ENCODE measurements at regions not wholly inside any gene's neighbourhood (a gene's known extent, or its start where the extent isn't known, plus 50 kb on each side); places are given as distances from the start of the nearest gene placed in this dataset.

DNA sequence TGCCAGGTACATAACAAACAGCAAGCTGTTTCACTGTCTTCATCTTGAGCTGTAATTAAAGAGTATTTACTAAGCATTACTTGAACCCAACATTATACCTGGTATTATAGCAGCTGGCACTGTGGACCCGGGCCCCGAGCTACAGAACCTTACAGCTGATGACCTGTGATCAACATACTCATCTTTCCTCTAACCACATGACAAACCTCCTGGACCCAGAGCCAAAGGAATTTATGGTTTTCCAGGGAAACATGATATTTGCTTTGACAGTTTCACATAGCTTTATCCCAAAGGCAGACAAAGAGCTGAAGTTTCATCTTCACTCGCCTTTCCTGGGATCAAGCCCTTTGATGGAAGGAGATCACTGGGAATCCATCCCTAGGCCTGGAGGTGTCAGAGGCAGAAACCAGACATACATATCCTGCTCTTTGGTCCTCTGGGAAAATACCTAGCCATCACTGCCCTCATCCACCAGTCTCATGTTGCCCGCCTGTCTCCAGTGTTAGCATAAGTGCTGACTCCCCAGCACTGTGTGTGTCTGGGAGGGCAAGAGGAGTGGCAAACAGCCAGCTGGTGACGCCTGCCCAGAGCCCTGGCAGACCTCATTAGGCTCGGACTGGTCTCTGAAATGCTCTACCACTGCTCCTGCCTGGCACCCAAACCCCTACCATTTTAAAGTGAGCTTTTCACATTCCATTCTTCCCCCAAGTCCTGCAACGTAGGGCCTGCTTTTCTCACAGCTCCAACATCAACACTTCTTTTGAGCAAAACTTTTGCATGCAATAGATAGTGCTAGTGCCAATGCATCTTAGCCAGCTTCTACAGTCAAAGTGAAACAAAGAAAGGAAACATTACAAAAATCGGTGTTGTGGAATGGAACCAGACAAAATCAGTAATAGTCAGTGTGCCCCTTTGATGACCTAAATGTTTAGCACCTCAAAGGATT, 138.8 kb upstream of the CTAGE1 start:
- DNase-seq, result no peak
- H3K36me3 ChIP-seq (replicated peaks), result no peaks in the 10 kb centered on the region
- no peak overlapping the region for H3K27ac ChIP-seq
- no peak overlapping the region for H3K4me3 ChIP-seq (ENCODE audit: low read depth, low read length)
- H3K27me3 ChIP-seq (replicated peaks), result no peaks in the 10 kb centered on the region
- in situ Hi-C loops (cut with HindIII; ENCODE audit: low pct_ligation_motif_present, low sequenced_read_pairs), result loop anchor here (25.0 kb wide), 1 partner anchor 369 kb away; no protein-coding TSS in a partner anchor
- TF ChIP-seq, protein P1, sequence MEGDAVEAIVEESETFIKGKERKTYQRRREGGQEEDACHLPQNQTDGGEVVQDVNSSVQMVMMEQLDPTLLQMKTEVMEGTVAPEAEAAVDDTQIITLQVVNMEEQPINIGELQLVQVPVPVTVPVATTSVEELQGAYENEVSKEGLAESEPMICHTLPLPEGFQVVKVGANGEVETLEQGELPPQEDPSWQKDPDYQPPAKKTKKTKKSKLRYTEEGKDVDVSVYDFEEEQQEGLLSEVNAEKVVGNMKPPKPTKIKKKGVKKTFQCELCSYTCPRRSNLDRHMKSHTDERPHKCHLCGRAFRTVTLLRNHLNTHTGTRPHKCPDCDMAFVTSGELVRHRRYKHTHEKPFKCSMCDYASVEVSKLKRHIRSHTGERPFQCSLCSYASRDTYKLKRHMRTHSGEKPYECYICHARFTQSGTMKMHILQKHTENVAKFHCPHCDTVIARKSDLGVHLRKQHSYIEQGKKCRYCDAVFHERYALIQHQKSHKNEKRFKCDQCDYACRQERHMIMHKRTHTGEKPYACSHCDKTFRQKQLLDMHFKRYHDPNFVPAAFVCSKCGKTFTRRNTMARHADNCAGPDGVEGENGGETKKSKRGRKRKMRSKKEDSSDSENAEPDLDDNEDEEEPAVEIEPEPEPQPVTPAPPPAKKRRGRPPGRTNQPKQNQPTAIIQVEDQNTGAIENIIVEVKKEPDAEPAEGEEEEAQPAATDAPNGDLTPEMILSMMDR (IDR thresholded peaks at IDR 0.05; ENCODE audit: low read depth, low read length, missing control alignments), result no peak

DNA sequence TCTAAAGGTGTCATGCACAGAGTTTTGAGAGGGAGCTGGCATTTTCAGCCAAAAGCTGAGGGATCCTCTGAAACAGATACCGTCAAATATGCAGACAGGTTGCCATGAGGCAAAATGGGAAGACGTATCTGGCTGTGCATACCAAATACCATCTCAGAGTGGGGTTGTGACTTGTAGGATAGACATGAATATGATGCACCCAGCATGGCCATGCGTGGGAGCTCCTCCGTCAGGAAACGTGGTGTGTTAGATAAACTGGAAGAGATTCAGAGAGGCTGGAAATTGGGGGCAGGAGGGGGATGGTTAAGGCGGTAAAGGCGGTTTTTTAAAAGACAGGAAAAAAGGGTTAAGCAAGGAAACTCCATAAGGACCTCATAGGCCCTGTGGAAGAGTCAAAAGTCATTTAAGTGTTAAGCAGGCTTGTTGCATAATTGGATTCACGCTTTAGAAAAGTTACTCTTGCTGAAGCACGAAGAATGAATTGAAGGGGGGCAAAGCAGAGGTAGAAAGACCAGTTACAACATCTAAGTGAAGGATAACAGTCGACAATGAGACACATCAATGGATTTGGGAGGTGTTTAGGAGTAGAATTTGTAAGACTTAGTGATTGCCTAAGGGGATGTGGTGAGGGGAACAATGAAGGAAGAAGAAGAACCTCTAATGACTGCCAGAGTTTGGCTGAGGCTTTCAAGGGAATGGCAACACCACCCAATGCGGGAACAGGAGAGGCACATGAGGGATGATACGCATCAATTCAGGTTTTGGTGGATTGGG, 139.6 kb upstream of the CTAGE1 start:
- H3K4me3 ChIP-seq (ENCODE audit: low read depth, low read length), result no peak overlapping the region
- no peak for DNase-seq
- H3K27ac ChIP-seq, result peak overlapping the region; percentile 97
- in situ Hi-C loops (cut with HindIII; ENCODE audit: low pct_ligation_motif_present, low sequenced_read_pairs), result loop anchor here (25.0 kb wide), 1 partner anchor 370 kb away; no protein-coding TSS in a partner anchor
- H3K36me3 ChIP-seq (replicated peaks), result no peaks in the 10 kb centered on the region
- no peaks in the 10 kb centered on the region for H3K27me3 ChIP-seq (replicated peaks)
- TF ChIP-seq, protein P1 (IDR thresholded peaks at IDR 0.05; ENCODE audit: low read depth, low read length, missing control alignments), result no peak

DNA sequence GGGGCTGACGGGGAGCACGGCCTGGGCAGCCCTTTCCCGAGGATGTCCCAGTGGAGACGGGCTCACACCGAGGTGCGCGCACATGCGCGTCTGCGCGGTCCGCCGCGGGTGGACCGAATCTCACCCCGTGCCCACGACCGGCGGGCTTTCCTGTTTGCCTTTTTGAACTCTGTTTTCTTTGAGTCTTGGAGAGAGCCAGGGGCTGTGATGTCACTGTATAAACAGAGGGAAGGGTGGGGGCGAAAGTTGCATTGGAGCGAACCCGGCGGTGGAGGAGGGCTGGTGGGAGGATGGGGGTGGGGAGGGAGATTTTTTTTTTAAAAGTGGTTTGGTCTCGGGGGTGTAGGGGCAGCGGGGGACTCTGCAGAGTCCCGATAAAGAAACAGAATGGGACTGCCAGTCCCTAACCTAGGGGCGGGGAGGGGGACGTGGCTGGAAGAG, 141.2 kb upstream of the CTAGE1 start:
- in situ Hi-C loops (cut with HindIII; ENCODE audit: low pct_ligation_motif_present, low sequenced_read_pairs), result loop anchor here (25.0 kb wide), 1 partner anchor 372 kb away; no protein-coding TSS in a partner anchor

DNA sequence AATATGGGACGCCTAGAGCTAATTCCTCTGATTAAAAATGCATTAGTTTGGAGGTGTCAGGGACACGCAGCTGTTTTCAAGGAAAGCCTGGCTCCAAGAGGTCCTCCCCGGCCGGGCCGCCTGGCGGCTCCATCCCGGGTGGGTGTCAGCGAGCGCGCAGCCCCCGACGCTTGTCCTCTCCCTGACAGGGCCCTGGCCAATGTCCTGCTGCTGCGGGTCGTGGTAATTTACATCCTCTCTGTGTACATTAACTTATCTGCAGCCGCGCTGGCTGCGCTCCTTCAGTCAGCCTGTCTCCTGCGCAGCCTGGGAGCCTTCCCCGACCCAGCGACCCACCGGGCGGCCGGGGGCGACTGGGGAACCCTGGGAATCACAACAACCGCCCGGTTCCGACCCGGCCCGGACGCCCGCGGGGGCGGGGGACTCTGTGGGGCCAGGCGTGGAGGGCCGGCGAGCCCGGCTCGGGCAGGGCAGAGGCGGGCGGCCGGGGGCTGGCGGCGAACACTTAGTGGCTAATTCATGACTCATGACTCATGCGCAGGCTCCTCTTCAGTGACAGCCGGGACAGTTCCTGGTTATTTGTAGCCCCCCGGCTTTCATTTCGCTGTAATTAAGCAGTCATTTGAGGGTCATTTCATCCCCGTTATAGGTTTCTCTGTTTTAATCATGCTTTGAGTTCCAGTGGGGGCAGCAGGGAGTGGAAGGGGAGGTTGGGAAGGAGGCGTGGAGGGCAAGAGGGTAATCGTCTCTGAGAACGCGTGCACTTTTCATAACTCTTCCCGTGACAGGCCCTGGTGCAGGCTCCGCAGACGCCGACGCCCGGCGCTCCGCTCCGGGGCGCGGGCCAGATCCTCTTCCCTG, 141.9 kb upstream of the CTAGE1 start:
- in situ Hi-C loops (cut with HindIII; ENCODE audit: low pct_ligation_motif_present, low sequenced_read_pairs), result loop anchor here (25.0 kb wide), 1 partner anchor 372 kb away; no protein-coding TSS in a partner anchor
- no peaks in the 10 kb centered on the region for H3K36me3 ChIP-seq (replicated peaks)
- no peaks in the 10 kb centered on the region for H3K27me3 ChIP-seq (replicated peaks)
- H3K4me3 ChIP-seq (ENCODE audit: low read depth, low read length), result peak overlapping the region; percentile 50
- H3K27ac ChIP-seq, result peak overlapping the region; percentile 97
- TF ChIP-seq, protein P1 (IDR thresholded peaks at IDR 0.05; ENCODE audit: low read depth, low read length, missing control alignments), result peak; percentile 46
- DNase-seq, result peak; percentile 84

More for the DNA sequence above, 141.2 kb upstream of the CTAGE1 start:
- TF ChIP-seq, protein P1 (IDR thresholded peaks at IDR 0.05; ENCODE audit: low read depth, low read length, missing control alignments), result no peak
- Histone ChIP-seq H3K27me3 (replicated peaks) (no peaks in the 10 kb centered on the region), H3K27ac (peak overlapping the region; percentile 97), H3K4me3 (ENCODE audit: low read depth, low read length) (peak overlapping the region; percentile 50), H3K36me3 (replicated peaks) (no peaks in the 10 kb centered on the region)
- peak; percentile 93 for DNase-seq

DNA sequence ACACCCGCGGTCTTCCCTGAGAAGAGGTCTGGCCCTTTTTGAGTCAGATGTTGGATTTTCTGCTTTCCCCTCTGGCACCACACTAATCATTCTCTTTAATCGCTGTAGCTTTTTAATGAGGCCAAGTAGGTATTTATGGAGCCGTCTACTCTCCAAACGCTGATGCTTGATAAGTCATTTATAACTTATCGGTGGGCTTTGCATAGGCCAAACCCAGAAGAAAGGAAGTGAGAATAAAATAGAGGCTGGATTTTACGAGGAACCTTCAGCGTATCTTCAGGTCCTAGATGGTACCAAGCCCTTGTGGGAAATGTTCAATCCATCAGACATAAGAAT, 142.5 kb upstream of the CTAGE1 start:
- Histone ChIP-seq H3K4me3 (ENCODE audit: low read depth, low read length) (peak overlapping the region; percentile 50), H3K27ac (peak overlapping the region; percentile 97), H3K36me3 (replicated peaks) (no peaks in the 10 kb centered on the region), H3K27me3 (replicated peaks) (no peaks in the 10 kb centered on the region)
- in situ Hi-C loops (cut with HindIII; ENCODE audit: low pct_ligation_motif_present, low sequenced_read_pairs), result loop anchor here (25.0 kb wide), 1 partner anchor 373 kb away; no protein-coding TSS in a partner anchor
- no peak for DNase-seq
- TF ChIP-seq, protein P1 (IDR thresholded peaks at IDR 0.05; ENCODE audit: low read depth, low read length, missing control alignments), result no peak
